ENCODE measurements at regions not wholly inside any gene's neighbourhood (a gene's known extent, or its start where the extent isn't known, plus 50 kb on each side); places are given as distances from the start of the nearest gene placed in this dataset.

- Histone ChIP-seq H3K36me3 (ENCODE audit: control insufficient read depth in 5 of 5, insufficient read depth in 5 of 5, low read length in 5 of 5) (no peaks in the 10 kb centered on the region), H3K9ac (ENCODE audit: low read length in 5 of 5) (no peak overlapping the region), H3K27me3 (ENCODE audit: control insufficient read depth in 5 of 5, insufficient read depth in 4 of 5, low read length in 5 of 5) (no peaks in the 10 kb centered on the region), H3K9me3 (ENCODE audit: control insufficient read depth in 5 of 5, low read length in 5 of 5) (no peaks in the 10 kb centered on the region), H3K4me1 (ENCODE audit: control insufficient read depth in 5 of 5, insufficient read depth in 5 of 5, low read length in 5 of 5) (peaks cover 0 to 7% (median 0%) of the 10 kb centered on the region in 5 donors), H3K4me3 (ENCODE audit: low read depth in 1 of 5, low read length in 5 of 5) (no peak overlapping the region), H3K27ac (ENCODE audit: low read depth, low read length) (no peak overlapping the region)
These were observed 542.5 kb downstream of the GATA3 start for GRCh38 chr10:8596929-8597472.

GRCh38 chr10:8600192-8600591, 545.7 kb downstream of the GATA3 start:
- peaks cover 0 to 7% (median 0%) of the 10 kb centered on the region in 5 donors for H3K4me1 ChIP-seq (ENCODE audit: control insufficient read depth in 5 of 5, insufficient read depth in 5 of 5, low read length in 5 of 5)
- no peak overlapping the region for H3K9ac ChIP-seq (ENCODE audit: low read length in 5 of 5)
- no peaks in the 10 kb centered on the region for H3K27me3 ChIP-seq (ENCODE audit: control insufficient read depth in 5 of 5, insufficient read depth in 4 of 5, low read length in 5 of 5)
- H3K27ac ChIP-seq (ENCODE audit: low read depth, low read length) = no peak overlapping the region
- no peak overlapping the region for H3K4me3 ChIP-seq (ENCODE audit: low read depth in 1 of 5, low read length in 5 of 5)
- no peaks in the 10 kb centered on the region for H3K36me3 ChIP-seq (ENCODE audit: control insufficient read depth in 5 of 5, insufficient read depth in 5 of 5, low read length in 5 of 5)
- H3K9me3 ChIP-seq (ENCODE audit: control insufficient read depth in 5 of 5, low read length in 5 of 5) = peaks cover 0 to 8% (median 0%) of the 10 kb centered on the region in 5 donors

- Histone ChIP-seq H3K36me3 (ENCODE audit: control insufficient read depth in 5 of 5, insufficient read depth in 5 of 5, low read length in 5 of 5) (no peaks in the 10 kb centered on the region), H3K27ac (ENCODE audit: low read depth, low read length) (no peak overlapping the region), H3K4me3 (ENCODE audit: low read depth in 1 of 5, low read length in 5 of 5) (no peak overlapping the region), H3K4me1 (ENCODE audit: control insufficient read depth in 5 of 5, insufficient read depth in 5 of 5, low read length in 5 of 5) (peaks cover 0 to 7% (median 0%) of the 10 kb centered on the region in 5 donors), H3K9ac (ENCODE audit: low read length in 5 of 5) (no peak overlapping the region), H3K9me3 (ENCODE audit: control insufficient read depth in 5 of 5, low read length in 5 of 5) (peaks cover 0 to 9% (median 3%) of the 10 kb centered on the region in 5 donors), H3K27me3 (ENCODE audit: control insufficient read depth in 5 of 5, insufficient read depth in 4 of 5, low read length in 5 of 5) (no peaks in the 10 kb centered on the region)
These were observed 548.3 kb downstream of the GATA3 start for GRCh38 chr10:8602821-8603220.

- H3K4me3 ChIP-seq (ENCODE audit: low read depth in 1 of 5, low read length in 5 of 5) = no peak overlapping the region
- H3K4me1 ChIP-seq (ENCODE audit: control insufficient read depth in 5 of 5, insufficient read depth in 5 of 5, low read length in 5 of 5) = no peaks in the 10 kb centered on the region
- H3K27me3 ChIP-seq (ENCODE audit: control insufficient read depth in 5 of 5, insufficient read depth in 4 of 5, low read length in 5 of 5) = no peaks in the 10 kb centered on the region
- no peak overlapping the region for H3K9ac ChIP-seq (ENCODE audit: low read length in 5 of 5)
- H3K9me3 ChIP-seq (ENCODE audit: control insufficient read depth in 5 of 5, low read length in 5 of 5) = peaks cover 0 to 2% (median 0%) of the 10 kb centered on the region in 5 donors
- no peak overlapping the region for H3K27ac ChIP-seq (ENCODE audit: low read depth, low read length)
- H3K36me3 ChIP-seq (ENCODE audit: control insufficient read depth in 5 of 5, insufficient read depth in 5 of 5, low read length in 5 of 5) = no peaks in the 10 kb centered on the region
These were observed 559.6 kb downstream of the GATA3 start for GRCh38 chr10:8614054-8614565.

- H3K4me3 ChIP-seq (ENCODE audit: low read depth in 1 of 5, low read length in 5 of 5) = no peak overlapping the region
- no peaks in the 10 kb centered on the region for H3K36me3 ChIP-seq (ENCODE audit: control insufficient read depth in 5 of 5, insufficient read depth in 5 of 5, low read length in 5 of 5)
- H3K9me3 ChIP-seq (ENCODE audit: control insufficient read depth in 5 of 5, low read length in 5 of 5) = no peaks in the 10 kb centered on the region
- no peaks in the 10 kb centered on the region for H3K4me1 ChIP-seq (ENCODE audit: control insufficient read depth in 5 of 5, insufficient read depth in 5 of 5, low read length in 5 of 5)
- no peaks in the 10 kb centered on the region for H3K27me3 ChIP-seq (ENCODE audit: control insufficient read depth in 5 of 5, insufficient read depth in 4 of 5, low read length in 5 of 5)
- H3K27ac ChIP-seq (ENCODE audit: low read depth, low read length) = no peak overlapping the region
- no peak overlapping the region for H3K9ac ChIP-seq (ENCODE audit: low read length in 5 of 5)
These were observed 560.6 kb downstream of the GATA3 start for GRCh38 chr10:8615118-8615517.

- no peaks in the 10 kb centered on the region for H3K27me3 ChIP-seq (ENCODE audit: control insufficient read depth in 5 of 5, insufficient read depth in 4 of 5, low read length in 5 of 5)
- H3K4me1 ChIP-seq (ENCODE audit: control insufficient read depth in 5 of 5, insufficient read depth in 5 of 5, low read length in 5 of 5) = no peaks in the 10 kb centered on the region
- no peak overlapping the region for H3K27ac ChIP-seq (ENCODE audit: low read depth, low read length)
- no peak overlapping the region for H3K9ac ChIP-seq (ENCODE audit: low read length in 5 of 5)
- H3K36me3 ChIP-seq (ENCODE audit: control insufficient read depth in 5 of 5, insufficient read depth in 5 of 5, low read length in 5 of 5) = no peaks in the 10 kb centered on the region
- no peak overlapping the region for H3K4me3 ChIP-seq (ENCODE audit: low read depth in 1 of 5, low read length in 5 of 5)
- H3K9me3 ChIP-seq (ENCODE audit: control insufficient read depth in 5 of 5, low read length in 5 of 5) = no peaks in the 10 kb centered on the region
These were observed 561.7 kb downstream of the GATA3 start for GRCh38 chr10:8616166-8616565.

GRCh38 chr10:8617792-8618191, 563.3 kb downstream of the GATA3 start:
- H3K9ac ChIP-seq (ENCODE audit: low read length in 5 of 5) = no peak overlapping the region
- H3K4me3 ChIP-seq (ENCODE audit: low read depth in 1 of 5, low read length in 5 of 5) = no peak overlapping the region
- peaks cover 0 to 4% (median 0%) of the 10 kb centered on the region in 5 donors for H3K9me3 ChIP-seq (ENCODE audit: control insufficient read depth in 5 of 5, low read length in 5 of 5)
- no peaks in the 10 kb centered on the region for H3K27me3 ChIP-seq (ENCODE audit: control insufficient read depth in 5 of 5, insufficient read depth in 4 of 5, low read length in 5 of 5)
- no peaks in the 10 kb centered on the region for H3K36me3 ChIP-seq (ENCODE audit: control insufficient read depth in 5 of 5, insufficient read depth in 5 of 5, low read length in 5 of 5)
- no peaks in the 10 kb centered on the region for H3K4me1 ChIP-seq (ENCODE audit: control insufficient read depth in 5 of 5, insufficient read depth in 5 of 5, low read length in 5 of 5)
- no peak overlapping the region for H3K27ac ChIP-seq (ENCODE audit: low read depth, low read length)

GRCh38 chr10:8618834-8619233, 564.3 kb downstream of the GATA3 start:
- Histone ChIP-seq H3K9me3 (ENCODE audit: control insufficient read depth in 5 of 5, low read length in 5 of 5) (peaks cover 0 to 4% (median 0%) of the 10 kb centered on the region in 5 donors), H3K36me3 (ENCODE audit: control insufficient read depth in 5 of 5, insufficient read depth in 5 of 5, low read length in 5 of 5) (no peaks in the 10 kb centered on the region), H3K9ac (ENCODE audit: low read length in 5 of 5) (no peak overlapping the region), H3K27ac (ENCODE audit: low read depth, low read length) (no peak overlapping the region), H3K4me3 (ENCODE audit: low read depth in 1 of 5, low read length in 5 of 5) (no peak overlapping the region), H3K4me1 (ENCODE audit: control insufficient read depth in 5 of 5, insufficient read depth in 5 of 5, low read length in 5 of 5) (no peaks in the 10 kb centered on the region), H3K27me3 (ENCODE audit: control insufficient read depth in 5 of 5, insufficient read depth in 4 of 5, low read length in 5 of 5) (no peaks in the 10 kb centered on the region)

GRCh38 chr10:8628351-8628750, 573.9 kb downstream of the GATA3 start:
- Histone ChIP-seq H3K36me3 (ENCODE audit: control insufficient read depth in 5 of 5, insufficient read depth in 5 of 5, low read length in 5 of 5) (no peaks in the 10 kb centered on the region), H3K4me1 (ENCODE audit: control insufficient read depth in 5 of 5, insufficient read depth in 5 of 5, low read length in 5 of 5) (no peaks in the 10 kb centered on the region), H3K9me3 (ENCODE audit: control insufficient read depth in 5 of 5, low read length in 5 of 5) (no peaks in the 10 kb centered on the region), H3K9ac (ENCODE audit: low read length in 5 of 5) (no peak overlapping the region), H3K27ac (ENCODE audit: low read depth, low read length) (no peak overlapping the region), H3K27me3 (ENCODE audit: control insufficient read depth in 5 of 5, insufficient read depth in 4 of 5, low read length in 5 of 5) (no peaks in the 10 kb centered on the region), H3K4me3 (ENCODE audit: low read depth in 1 of 5, low read length in 5 of 5) (no peak overlapping the region)

- Histone ChIP-seq H3K9ac (ENCODE audit: low read length in 5 of 5) (no peak overlapping the region), H3K27me3 (ENCODE audit: control insufficient read depth in 5 of 5, insufficient read depth in 4 of 5, low read length in 5 of 5) (no peaks in the 10 kb centered on the region), H3K4me3 (ENCODE audit: low read depth in 1 of 5, low read length in 5 of 5) (no peak overlapping the region), H3K27ac (ENCODE audit: low read depth, low read length) (no peak overlapping the region), H3K36me3 (ENCODE audit: control insufficient read depth in 5 of 5, insufficient read depth in 5 of 5, low read length in 5 of 5) (no peaks in the 10 kb centered on the region), H3K9me3 (ENCODE audit: control insufficient read depth in 5 of 5, low read length in 5 of 5) (no peaks in the 10 kb centered on the region), H3K4me1 (ENCODE audit: control insufficient read depth in 5 of 5, insufficient read depth in 5 of 5, low read length in 5 of 5) (peaks cover 0 to 6% (median under 1%) of the 10 kb centered on the region in 5 donors)
These were observed 579.4 kb downstream of the GATA3 start for GRCh38 chr10:8633909-8634308.
